CD4-positive, CD25-positive, alpha-beta regulatory T cell (primary cell): ENCODE measurements at regions not wholly inside any gene's neighbourhood (a gene's known extent, or its start where the extent isn't known, plus 50 kb on each side); places are given as distances from the start of the nearest gene placed in this dataset.

Experiments
- ATAC-seq, 2 donors: fragments of 150-1000 bp; cut with Tn5 transposase; one replicate each; pipeline ENCODE4 v1.10.0; 2021; ENCODE audit warnings: low read depth in 2 of 2, moderate number of reproducible peaks in 2 of 2, moderate library complexity in 1 of 2
- DNase-seq, 3 donors: peaks; one replicate each; pipeline versions ENCODE4 v3.0.0 to v3.0.0-alpha.2; 2012 to 2022; ENCODE audit warnings: mixed read lengths in 1 of 3
- H3K27ac ChIP-seq: one replicate; pipeline ENCODE4 v1.7.0; 2013; ENCODE audit warnings: mild to moderate bottlenecking, low read length; ENCODE audit not compliant: insufficient read depth, poor library complexity, severe bottlenecking
- H3K27me3 ChIP-seq: one replicate; pipeline ENCODE4 v1.7.0; 2013; ENCODE audit warnings: low read length; ENCODE audit not compliant: control insufficient read depth, insufficient read depth
- H3K36me3 ChIP-seq: one replicate; pipeline ENCODE4 v1.7.0; 2013; ENCODE audit warnings: mild to moderate bottlenecking, low read length, moderate library complexity; ENCODE audit not compliant: control insufficient read depth, insufficient read depth
- H3K4me1 ChIP-seq: 2 replicates; pipeline ENCODE4 v1.7.0; 2013; ENCODE audit warnings: mild to moderate bottlenecking, low read length; ENCODE audit not compliant: insufficient read depth, control insufficient read depth, poor library complexity, severe bottlenecking
- H3K4me3 ChIP-seq: one replicate; pipeline ENCODE4 v1.7.0; 2013; ENCODE audit warnings: low read depth, mild to moderate bottlenecking, low read length, moderate library complexity
- H3K9me3 ChIP-seq, 2 experiments: 1 replicate in 1 of 2; 2 replicates in 1 of 2; pipeline ENCODE4 v1.7.0; 2013; ENCODE audit warnings: low read length in 2 of 2, mild to moderate bottlenecking in 1 of 2, moderate library complexity in 1 of 2; ENCODE audit not compliant: control insufficient read depth in 2 of 2
- H3K27ac Mint-ChIP-seq, 3 donors: one replicate each; pipeline ENCODE4 v1.8.0; 2020 to 2022; ENCODE audit warnings: mild to moderate bottlenecking in 3 of 3, mixed read lengths in 3 of 3, moderate library complexity in 2 of 3
- H3K27me3 Mint-ChIP-seq: one replicate; pipeline ENCODE4 v1.8.0; 2022; ENCODE audit warnings: mild to moderate bottlenecking, mixed read lengths
- H3K36me3 Mint-ChIP-seq: one replicate; pipeline ENCODE4 v1.8.0; 2020; ENCODE audit warnings: mixed read lengths
- H3K4me1 Mint-ChIP-seq, 4 donors: one replicate each; pipeline ENCODE4 v1.8.0; 2020 to 2022; ENCODE audit warnings: mixed read lengths in 4 of 4, mild to moderate bottlenecking in 1 of 4
- H3K4me3 Mint-ChIP-seq, 4 donors: one replicate each; pipeline ENCODE4 v1.8.0; 2020 to 2022; ENCODE audit warnings: mild to moderate bottlenecking in 4 of 4, mixed read lengths in 4 of 4, moderate library complexity in 3 of 4
- H3K9me3 Mint-ChIP-seq, 7 donors: one replicate each; pipeline ENCODE4 v1.8.0; 2020 to 2022; ENCODE audit warnings: mixed read lengths in 7 of 7, mild to moderate bottlenecking in 3 of 7, moderate library complexity in 2 of 7

DNA sequence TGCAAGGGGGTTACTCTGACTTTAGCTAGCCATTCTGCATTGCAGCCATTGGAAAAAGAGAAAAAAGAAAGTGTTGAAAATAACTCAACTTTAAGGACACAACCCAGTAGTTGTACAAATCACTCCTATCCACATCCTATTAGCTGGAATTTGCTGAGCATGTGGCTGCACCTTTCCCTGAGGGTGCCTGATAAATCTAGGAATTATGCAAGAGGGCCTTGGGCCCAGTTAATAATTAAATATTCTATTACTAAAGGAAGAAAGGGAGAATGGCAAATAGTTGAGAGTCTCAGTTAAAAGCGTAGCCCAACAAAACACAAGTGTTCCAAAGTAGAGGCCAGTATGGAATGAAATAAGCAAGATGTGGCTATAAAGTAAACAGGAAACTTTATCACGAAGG, 200.9 kb upstream of the CNTNAP2 start:
- ATAC-seq = no peak
- Mint-ChIP-seq H3K27ac (no peak overlapping the region), H3K36me3 (no peaks in the 10 kb centered on the region), H3K9me3 (peaks cover 0 to 30% (median 3%) of the 10 kb centered on the region in 7 donors), H3K4me1 (no peaks in the 10 kb centered on the region), H3K4me3 (no peak overlapping the region), H3K27me3 (no peaks in the 10 kb centered on the region)
- Histone ChIP-seq H3K9me3 (peaks cover 10 to 19% of the 10 kb centered on the region in 2 experiments), H3K27me3 (no peaks in the 10 kb centered on the region), H3K4me3 (no peak overlapping the region), H3K36me3 (no peaks in the 10 kb centered on the region), H3K27ac (no peak overlapping the region), H3K4me1 (no peaks in the 10 kb centered on the region)
- DNase-seq = no peak

DNA sequence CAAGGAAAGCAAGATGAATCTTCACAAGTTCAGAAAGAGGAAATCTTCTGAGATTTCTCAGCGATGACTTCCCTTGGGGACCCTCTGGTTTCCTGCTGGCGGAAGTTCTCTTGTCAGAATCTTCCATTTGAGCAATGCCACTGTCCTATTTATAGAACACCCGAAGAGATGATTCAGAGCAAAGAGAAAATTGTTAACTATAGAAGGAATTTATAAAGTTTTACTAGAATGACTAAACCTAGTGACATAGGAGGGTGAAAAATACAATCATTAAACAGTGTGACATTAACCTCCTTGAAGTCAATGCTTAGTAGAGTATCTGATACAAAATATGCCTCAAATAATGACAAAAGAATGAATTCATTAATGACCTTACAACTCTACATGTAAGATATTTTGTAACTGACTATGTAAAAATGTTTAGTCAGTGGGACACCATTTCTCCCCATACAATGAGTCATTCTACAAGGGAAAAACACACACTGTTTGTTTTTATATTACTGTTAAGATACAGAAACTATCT, 206.5 kb upstream of the CNTNAP2 start:
- H3K4me3 Mint-ChIP-seq = no peak overlapping the region
- H3K9me3 ChIP-seq = no peaks in the 10 kb centered on the region
- H3K4me1 Mint-ChIP-seq = no peaks in the 10 kb centered on the region
- H3K27ac ChIP-seq = no peak overlapping the region
- no peaks in the 10 kb centered on the region for H3K27me3 ChIP-seq
- H3K27ac Mint-ChIP-seq = no peak overlapping the region
- H3K36me3 ChIP-seq = no peaks in the 10 kb centered on the region
- no peaks in the 10 kb centered on the region for H3K36me3 Mint-ChIP-seq
- H3K9me3 Mint-ChIP-seq = peaks cover 0 to 13% (median 0%) of the 10 kb centered on the region in 7 donors
- ATAC-seq (no peak), DNase-seq (no peak)
- H3K27me3 Mint-ChIP-seq = no peaks in the 10 kb centered on the region
- H3K4me3 ChIP-seq = no peak overlapping the region
- no peaks in the 10 kb centered on the region for H3K4me1 ChIP-seq

DNA sequence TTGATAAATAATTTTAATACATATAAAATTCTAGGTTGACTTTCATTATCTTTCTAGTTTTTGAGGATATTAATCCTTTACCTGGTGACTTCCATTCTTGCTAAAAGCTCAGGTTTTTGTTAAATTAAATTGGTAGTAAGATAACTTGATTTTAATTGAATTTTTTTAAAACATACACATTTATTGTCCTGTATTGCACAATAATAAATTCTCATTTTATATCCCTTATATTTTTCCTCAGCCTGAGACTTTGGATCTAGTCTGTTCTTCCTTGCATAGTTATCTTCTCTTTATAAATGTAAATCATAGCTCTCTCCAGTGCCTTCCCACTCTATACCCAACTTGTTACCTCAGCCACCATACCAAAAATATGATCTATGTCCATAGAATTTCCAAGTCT, 212.9 kb upstream of the CNTNAP2 start:
- Mint-ChIP-seq H3K4me3 (no peak overlapping the region), H3K36me3 (no peaks in the 10 kb centered on the region), H3K4me1 (no peaks in the 10 kb centered on the region), H3K27me3 (no peaks in the 10 kb centered on the region), H3K27ac (no peak overlapping the region), H3K9me3 (peaks cover 0 to 13% (median 4%) of the 10 kb centered on the region in 7 donors)
- Histone ChIP-seq H3K27ac (no peak overlapping the region), H3K36me3 (no peaks in the 10 kb centered on the region), H3K4me1 (no peaks in the 10 kb centered on the region), H3K27me3 (no peaks in the 10 kb centered on the region), H3K9me3 (peaks cover 2 to 19% of the 10 kb centered on the region in 2 experiments), H3K4me3 (no peak overlapping the region)
- DNase-seq (no peak), ATAC-seq (no peak)

DNA sequence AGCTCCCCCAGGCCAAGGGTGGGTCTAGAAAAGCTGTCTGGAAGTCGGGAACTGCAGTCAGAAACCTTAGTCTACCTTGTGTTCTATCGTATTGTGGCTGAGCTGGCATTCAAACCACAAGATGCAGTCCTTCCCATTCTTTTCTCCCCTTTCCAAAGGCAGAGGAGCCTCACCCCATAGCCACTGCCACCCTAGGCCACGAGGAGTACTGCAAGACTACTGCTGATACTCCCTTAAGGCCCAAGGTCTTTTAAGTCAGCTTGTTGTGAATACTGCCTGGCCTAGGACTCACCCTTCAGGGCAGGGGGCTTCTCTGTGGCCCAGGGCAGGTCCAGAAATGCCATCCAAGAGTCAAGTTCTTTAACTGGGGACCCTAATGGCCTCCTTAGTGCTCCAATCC, 214.5 kb upstream of the CNTNAP2 start:
- Histone ChIP-seq H3K27ac (no peak overlapping the region), H3K36me3 (no peaks in the 10 kb centered on the region), H3K27me3 (no peaks in the 10 kb centered on the region), H3K4me3 (no peak overlapping the region), H3K4me1 (no peaks in the 10 kb centered on the region), H3K9me3 (peaks cover 2 to 19% of the 10 kb centered on the region in 2 experiments)
- Mint-ChIP-seq H3K27me3 (no peaks in the 10 kb centered on the region), H3K4me3 (no peak overlapping the region), H3K9me3 (peaks cover 0 to 25% (median 6%) of the 10 kb centered on the region in 7 donors), H3K36me3 (no peaks in the 10 kb centered on the region), H3K27ac (no peak overlapping the region), H3K4me1 (no peaks in the 10 kb centered on the region)
- DNase-seq = no peak
- ATAC-seq = no peak

DNA sequence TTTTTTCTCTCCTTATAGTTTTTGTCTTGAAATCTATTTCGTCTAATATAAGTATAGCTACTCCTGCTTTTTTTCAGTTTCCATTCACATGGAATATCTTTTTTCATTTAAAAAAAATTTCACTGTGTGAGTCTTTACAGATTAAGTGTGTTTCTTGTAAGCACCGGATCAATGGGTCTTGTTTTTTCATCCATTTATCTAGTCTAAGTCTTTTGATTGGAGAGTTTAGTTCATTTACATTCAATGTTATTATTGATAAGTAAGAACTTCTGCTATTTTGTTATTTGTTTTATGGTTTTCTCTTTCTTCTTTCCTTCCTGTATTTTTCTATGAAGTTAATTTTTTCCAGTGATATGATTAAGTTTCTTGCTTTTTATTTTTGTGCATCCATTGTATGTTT, 216.7 kb upstream of the CNTNAP2 start:
- H3K27me3 Mint-ChIP-seq = no peaks in the 10 kb centered on the region
- H3K4me1 Mint-ChIP-seq = no peaks in the 10 kb centered on the region

DNA sequence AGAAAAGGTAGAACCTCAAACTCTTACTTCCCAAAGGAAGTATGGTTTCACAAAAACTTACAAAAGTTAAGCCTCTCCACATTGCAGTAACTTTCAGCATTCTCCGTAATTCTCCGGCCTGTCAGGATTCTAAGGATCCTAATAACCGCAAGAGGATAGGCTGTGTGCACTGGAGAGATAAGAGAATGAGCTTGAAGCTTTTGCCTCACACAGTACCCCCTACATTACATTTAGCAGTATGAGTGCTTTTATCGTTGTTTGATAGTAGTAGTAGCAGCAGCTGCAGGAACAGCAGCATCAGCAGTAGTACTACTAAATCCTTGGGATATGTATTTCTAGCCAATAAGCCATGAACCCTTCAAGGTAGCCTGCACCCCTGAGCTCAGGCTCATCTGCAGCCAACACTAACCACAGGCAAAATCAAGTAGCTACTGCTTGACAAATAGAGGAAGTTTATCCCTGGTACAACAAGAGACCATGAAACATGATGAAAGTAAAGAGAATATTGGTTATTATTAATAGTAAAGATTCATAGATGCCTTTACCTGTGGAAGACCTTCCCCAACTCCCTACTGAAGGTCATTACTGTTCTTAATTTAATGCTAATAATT, 222.6 kb upstream of the CNTNAP2 start:
- no peak for ATAC-seq
- peaks cover 0 to 20% (median 5%) of the 10 kb centered on the region in 7 donors for H3K9me3 Mint-ChIP-seq

More for the DNA sequence above, 216.7 kb upstream of the CNTNAP2 start:
- Mint-ChIP-seq H3K9me3 (peaks cover 1 to 30% (median 9%) of the 10 kb centered on the region in 7 donors), H3K4me3 (no peak overlapping the region), H3K36me3 (no peaks in the 10 kb centered on the region), H3K27ac (no peak overlapping the region)
- DNase-seq (no peak), ATAC-seq (no peak)
- H3K27ac ChIP-seq = no peak overlapping the region
- H3K36me3 ChIP-seq = no peaks in the 10 kb centered on the region
- H3K9me3 ChIP-seq = peaks cover 2 to 19% of the 10 kb centered on the region in 2 experiments
- H3K4me1 ChIP-seq = no peaks in the 10 kb centered on the region
- no peaks in the 10 kb centered on the region for H3K27me3 ChIP-seq
- no peak overlapping the region for H3K4me3 ChIP-seq

DNA sequence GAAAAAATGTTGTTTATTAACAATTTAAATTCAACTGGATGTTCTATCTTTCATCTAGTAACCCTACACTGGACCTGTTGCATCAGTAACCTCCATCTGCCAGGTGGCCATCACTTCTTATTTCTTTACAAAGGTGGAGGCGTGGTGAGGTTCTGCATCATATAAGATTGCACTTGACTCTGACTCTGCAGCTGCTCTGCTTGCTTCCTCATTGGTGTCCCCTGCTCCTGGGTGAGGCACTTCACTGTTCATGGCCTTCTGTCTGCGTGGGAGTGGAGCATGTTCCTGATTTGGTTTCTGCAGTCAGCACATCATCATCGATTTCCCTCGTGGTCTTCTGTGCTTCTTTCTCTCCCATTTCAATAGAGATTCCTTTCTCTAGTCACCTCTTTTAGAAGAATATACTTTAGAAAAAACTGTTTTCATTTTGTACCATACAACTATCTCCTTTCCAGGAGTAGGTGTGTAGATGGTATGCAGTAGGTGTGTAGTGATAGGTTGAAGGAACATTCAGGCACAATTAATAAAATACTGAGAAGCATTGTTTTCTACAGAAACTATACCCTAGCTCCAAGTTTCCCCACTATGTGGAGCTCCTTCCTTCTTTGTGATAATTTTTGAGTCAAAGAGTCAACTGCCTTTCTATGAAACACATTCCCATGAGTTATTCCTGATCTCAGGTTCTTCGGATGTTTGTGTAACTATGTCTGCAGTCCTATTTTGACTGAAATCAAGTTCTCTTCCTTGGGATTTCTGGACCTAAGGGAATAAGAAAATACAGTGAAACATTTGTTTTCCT, 231.7 kb upstream of the CNTNAP2 start:
- Histone ChIP-seq H3K4me1 (no peaks in the 10 kb centered on the region), H3K27ac (no peak overlapping the region)

More for the DNA sequence above, 222.6 kb upstream of the CNTNAP2 start:
- Mint-ChIP-seq H3K36me3 (no peaks in the 10 kb centered on the region), H3K4me3 (no peak overlapping the region), H3K27ac (no peak overlapping the region), H3K27me3 (no peaks in the 10 kb centered on the region), H3K4me1 (no peaks in the 10 kb centered on the region)
- no peaks in the 10 kb centered on the region for H3K9me3 ChIP-seq
- H3K27ac ChIP-seq = no peak overlapping the region
- no peak for DNase-seq
- H3K4me3 ChIP-seq = no peak overlapping the region
- H3K4me1 ChIP-seq = no peaks in the 10 kb centered on the region
- no peaks in the 10 kb centered on the region for H3K36me3 ChIP-seq
- H3K27me3 ChIP-seq = no peaks in the 10 kb centered on the region

More for the DNA sequence above, 231.7 kb upstream of the CNTNAP2 start:
- Mint-ChIP-seq H3K4me1 (no peaks in the 10 kb centered on the region), H3K27ac (no peak overlapping the region), H3K27me3 (no peaks in the 10 kb centered on the region), H3K36me3 (no peaks in the 10 kb centered on the region), H3K4me3 (no peak overlapping the region), H3K9me3 (peaks cover 0 to 29% (median 4%) of the 10 kb centered on the region in 7 donors)
- ATAC-seq = no peak
- DNase-seq = no peak
- Histone ChIP-seq H3K9me3 (no peaks in the 10 kb centered on the region), H3K36me3 (no peaks in the 10 kb centered on the region), H3K27me3 (no peaks in the 10 kb centered on the region), H3K4me3 (no peak overlapping the region)
